GM18507 (cell line): ENCODE measurements at regions not wholly inside any gene's neighbourhood (a gene's known extent, or its start where the extent isn't known, plus 50 kb on each side); places are given as distances from the start of the nearest gene placed in this dataset.

Experiments
- DNase-seq: peaks from one replicate; pipeline ENCODE4 v3.0.0; 2011; ENCODE audit warnings: low read depth; ENCODE audit not compliant: insufficient read length; ENCODE audit errors: extremely low spot score
- FAIRE-seq: peaks from 2 replicates; lab custom pipeline; 2011; peaks lifted over from hg19 to GRCh38; lab: Jason Lieb, UNC

DNA sequence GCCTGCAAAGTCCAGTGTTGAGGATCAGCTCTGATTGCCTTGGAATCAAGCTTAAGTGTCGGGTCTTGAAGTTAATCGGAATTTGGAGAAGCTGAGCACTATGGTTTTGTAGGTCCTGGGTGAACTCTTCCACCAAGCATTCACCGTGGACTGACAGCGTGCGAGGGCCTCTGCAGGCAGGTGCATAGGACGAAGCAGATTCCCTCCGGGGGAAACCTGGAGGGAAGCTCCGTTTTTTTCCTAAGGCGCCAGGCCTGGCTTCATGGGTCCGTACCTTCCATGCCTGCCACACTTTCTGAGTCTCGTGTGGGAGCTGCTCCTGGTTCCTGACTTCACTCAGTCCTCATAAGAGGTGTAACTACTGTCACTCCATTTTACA is 170.1 kb downstream of the CRYBB2 start:
- FAIRE-seq = no peak
- no peak for DNase-seq

DNA sequence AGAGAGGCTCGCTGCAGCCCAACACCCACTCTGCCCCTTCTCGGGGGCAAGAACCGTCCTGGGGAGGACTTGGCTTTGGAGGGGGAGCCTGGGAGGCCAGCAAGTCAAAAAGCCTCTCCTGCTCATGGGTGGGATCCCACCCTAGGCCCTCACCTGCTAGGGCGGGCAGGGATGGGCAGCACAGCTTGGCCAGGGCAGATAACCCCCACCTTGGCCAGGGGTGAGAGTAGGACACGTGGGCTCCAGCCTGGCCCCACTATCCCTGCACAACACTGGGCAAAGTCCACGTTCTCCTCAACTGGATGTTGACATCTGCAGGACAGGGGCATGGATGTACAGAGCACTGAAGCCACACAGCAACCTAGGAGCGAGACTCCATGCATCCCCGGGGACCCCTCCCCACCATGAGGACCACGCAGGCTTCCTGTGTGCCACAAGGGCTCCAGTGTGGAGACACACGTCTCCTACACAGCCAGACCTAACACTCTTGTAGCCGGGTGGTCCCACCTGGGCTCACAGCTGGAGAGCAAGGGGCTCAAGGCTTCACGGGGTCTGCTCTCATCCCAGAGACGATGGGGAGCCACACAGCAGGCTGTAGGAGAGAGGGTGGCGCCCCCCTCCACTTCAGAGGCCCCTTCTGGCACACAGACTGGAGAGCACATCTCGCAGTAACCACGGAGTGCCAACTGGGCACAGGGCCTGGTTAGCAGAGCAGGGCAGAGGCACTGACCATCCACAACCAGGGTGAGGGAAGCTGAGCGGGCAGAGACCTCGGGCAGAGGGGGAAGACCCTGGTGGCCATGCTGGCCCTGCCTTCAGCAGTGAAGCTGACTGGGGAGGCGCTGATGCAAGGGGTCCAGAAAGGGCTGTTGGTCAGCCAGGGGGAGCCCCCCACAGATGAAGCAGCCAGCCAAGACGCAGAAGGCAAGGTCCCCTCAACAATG is 171.1 kb downstream of the CRYBB2 start:
- no peak for FAIRE-seq
- DNase-seq = no peak

DNA sequence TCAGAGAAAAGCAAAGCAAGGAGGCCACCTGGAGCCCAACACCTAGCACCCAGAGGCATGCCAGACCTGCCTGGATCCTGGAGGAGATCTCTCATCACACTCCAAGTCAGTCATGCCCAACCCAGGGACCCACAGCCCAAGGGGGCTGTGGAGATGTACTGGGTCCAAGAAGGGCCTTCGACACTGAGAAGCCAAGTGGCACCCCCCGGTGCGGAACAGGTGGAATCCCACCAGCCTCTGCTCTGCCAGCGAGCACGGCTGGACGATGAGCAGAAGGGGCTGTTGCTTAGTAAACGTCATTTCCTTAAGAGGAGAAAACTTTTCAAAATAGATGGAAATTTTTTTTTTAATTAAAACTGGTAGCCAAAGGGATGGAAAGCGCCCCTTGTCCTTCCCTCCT is 171.9 kb upstream of the GRK3 start:
- FAIRE-seq (no peak), DNase-seq (no peak)

DNA sequence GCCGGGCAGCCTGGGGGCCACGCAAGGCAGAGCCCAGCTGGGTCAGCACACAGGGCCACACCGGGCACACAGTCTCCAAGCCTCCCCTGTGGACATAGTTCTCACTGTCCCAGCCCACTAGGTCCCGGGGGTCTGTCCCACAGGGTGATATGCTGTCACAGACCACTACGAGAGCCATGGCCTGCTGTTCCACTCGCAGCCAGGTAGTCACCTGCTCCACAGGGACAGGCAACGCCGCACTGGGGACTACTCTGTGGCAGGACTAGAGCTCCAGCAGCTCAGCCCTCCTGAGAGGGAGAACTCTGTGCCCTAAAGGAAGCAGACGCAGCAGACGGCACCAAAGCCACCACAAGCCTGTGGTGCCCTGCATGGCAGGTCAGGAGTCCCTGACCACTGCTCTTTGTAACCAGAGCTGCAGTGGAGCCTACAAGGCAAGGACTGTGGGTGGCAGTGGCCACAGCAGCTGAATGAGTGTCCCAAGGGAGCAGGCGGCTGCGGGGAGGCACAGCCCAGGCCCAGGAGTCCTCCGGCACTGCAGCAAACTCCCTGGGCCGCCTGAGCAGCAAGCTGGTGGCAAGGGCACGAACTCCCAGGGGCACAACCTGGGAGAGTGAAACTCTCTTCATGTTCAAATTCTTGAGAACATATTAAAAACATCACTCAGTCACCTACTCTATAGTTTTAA is 171.2 kb upstream of the GRK3 start:
- DNase-seq (no peak), FAIRE-seq (no peak)

DNA sequence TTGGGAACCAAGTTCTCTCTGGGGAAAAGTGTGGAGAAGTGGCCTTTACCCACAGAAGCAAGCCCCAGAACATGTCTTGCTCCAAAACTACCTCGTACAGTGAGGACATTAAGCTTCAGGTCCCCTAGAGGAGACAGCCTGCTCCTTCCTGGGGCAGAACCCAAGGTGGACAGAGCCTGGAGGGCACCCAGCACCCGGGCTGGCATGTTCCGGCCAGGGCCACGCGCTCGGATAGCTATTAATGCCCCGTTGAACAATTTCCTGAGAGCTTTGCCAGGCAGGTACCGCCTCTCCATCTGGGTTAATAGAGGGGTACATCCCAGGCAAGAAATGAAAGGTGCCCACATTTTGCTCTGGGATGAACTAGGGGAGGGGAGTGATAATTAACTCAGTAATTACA is 169.0 kb upstream of the GRK3 start:
- FAIRE-seq (no peak), DNase-seq (no peak)

DNA sequence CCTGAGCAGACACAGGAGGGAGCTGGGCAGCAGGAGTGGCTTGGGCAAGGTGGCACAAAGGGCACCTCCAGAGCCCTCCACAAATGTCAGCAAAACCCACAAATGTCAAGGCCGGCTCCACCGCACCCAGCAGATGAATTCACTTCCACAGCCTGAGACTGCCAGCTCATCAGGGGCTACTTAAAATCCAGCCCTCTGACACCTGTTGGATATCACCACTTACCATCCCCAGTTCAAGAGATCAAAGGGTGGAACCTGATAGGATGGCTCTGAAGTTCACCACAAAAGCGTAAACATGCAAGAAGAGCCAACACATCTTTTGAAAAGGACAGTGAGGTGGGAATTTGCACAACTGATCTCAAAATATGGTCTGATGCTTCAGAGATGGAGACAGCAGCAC is 168.6 kb upstream of the GRK3 start:
- DNase-seq (no peak), FAIRE-seq (no peak)

DNA sequence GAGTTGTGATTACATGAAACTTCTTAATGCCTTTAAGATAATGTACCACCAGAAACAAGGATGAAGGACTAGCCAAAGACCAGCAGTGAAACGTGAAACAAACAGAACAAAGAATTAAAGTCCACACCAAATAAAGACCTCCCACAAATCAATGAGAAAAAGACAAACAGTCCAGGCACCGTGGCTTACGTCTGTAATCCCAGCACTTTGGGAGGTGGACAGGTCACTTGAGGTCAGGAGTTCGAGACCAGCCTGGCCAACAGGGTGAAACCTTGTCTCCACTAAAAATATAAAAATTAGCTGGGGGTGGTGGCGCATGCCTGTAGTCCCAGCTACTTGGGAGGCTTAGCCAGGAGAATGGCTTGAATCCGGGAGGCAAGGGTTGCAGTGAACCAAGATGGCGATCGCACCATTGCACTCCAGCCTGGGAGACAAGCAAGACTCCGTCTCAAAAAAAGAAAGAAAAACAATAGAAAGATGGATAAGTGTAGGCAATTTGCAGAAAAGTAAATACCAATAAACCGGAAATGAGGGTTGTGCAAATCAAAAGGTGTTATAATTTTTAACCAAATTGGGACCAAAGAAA is 167.8 kb upstream of the GRK3 start:
- no peak for DNase-seq
- FAIRE-seq = no peak

DNA sequence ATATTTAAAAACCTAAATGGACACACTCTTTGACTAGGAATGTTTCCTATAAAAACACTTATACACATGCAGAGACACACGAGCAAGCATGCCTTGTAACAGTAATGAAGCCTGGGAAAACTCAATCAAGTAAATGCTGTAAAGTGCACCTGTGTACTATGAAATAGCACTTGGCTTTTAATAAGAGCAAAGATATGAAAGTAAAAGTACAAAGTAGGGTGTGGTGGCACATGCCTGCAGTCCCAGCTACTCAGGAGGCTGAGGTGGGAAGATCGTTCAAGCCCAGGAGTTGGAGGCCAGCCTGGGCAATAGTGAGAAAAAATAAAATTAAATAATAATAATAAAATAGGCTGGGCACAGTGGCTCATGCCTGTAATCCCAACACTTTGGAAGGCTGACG is 166.9 kb upstream of the GRK3 start:
- DNase-seq (no peak), FAIRE-seq (no peak)

DNA sequence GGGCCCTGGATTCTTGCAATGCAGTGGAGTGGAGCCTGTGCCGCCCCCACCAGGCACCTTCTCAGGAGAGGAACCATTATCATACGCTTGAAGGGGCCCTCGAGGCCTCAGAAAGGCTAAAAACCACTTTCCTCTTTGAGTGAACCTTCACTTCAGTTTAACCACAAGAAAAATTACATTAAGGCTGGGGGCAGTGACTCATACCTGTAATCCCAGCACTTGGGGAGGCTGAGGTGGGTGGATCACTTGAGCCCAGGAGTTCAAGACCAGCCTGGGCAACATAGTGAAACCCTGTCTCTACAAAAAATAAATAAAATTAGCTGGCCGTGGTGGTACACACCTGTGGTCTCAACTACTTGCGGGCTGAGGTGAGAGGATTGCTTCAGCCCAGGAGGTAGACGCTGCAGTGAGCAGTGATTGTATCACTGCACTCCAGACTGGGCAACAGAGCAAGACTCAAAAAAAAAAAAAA is 165.8 kb upstream of the GRK3 start:
- FAIRE-seq (peak; percentile 85), DNase-seq (peak; percentile 73)

DNA sequence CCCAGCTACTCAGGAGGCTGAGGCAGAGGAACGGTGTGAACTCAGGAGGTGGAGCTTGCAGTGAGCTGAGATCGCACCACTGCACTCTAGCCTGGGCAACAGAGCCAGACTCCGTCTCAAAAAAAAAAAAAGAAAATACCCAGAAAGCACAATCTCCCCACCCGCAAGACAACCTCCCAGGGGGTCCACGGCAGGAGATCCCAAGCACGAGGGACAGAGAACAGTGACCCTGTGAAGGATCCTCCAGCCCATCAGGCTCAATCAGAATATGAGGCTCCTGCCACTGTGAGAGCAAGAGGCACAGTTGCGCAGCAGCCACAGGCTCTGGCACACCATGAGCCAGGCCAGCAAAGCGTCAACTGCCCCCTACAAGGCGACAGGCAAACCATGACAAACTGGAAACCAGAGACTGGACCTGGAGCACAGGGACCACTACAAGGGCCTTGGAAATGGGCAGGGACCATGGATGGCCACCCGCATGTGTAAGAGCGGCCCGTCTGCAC is 164.8 kb upstream of the GRK3 start:
- no peak for FAIRE-seq
- no peak for DNase-seq

DNA sequence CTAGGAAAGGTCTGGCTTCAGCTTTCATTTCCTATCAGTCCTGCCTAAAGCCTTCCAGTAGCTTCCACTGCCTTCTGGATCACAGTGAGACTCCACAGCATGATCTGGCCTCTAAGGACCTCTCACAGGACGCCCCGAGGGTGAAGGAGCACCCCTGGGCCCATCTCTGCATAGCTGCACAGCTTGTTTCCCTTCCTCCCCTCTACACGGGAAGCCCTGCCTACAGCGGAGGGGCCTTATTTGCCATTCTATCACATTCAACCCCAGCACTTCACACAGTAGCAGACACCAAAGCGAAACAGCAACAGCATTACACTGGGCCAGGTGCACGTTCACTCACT is 162.3 kb upstream of the GRK3 start:
- FAIRE-seq = peak; percentile 72

DNA sequence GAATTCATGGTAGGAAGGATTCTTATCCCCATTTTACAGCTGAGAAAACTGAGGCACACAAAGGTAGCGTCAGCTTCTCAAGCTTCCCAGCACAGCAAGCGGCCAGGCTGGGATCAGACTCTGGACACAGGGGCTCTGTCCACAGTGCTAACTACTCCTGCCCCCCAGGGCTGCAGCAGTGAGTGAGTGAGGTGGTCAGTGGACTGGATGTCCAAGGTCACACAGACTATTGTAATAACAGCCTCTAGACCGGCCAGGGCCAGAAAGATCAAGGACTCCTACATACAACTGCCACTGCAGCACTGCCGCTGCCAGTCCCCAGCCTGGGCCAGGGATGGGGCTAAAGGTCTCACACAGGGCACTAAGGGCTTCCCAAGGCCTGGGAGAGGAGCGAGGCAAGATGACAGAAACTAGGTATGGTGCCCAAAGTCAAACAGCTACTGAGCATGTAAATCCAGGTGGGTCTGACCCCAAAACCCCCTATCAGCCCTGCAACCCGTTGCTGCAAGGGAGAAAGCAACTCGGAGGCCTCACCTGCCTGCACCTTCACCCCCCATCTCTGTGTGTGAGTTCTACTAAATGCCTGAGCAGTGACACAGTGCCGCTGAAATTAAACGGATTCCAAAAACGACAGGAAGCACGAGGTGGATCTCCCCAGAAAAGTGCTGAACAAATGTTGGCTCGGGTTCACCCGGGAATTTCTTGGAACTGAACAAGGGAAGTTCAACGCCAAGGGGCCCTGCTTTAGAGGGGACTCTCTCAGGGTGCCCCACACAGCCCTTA is 161.8 kb upstream of the GRK3 start:
- FAIRE-seq = no peak

More for the DNA sequence above, 162.3 kb upstream of the GRK3 start:
- no peak for DNase-seq

DNA sequence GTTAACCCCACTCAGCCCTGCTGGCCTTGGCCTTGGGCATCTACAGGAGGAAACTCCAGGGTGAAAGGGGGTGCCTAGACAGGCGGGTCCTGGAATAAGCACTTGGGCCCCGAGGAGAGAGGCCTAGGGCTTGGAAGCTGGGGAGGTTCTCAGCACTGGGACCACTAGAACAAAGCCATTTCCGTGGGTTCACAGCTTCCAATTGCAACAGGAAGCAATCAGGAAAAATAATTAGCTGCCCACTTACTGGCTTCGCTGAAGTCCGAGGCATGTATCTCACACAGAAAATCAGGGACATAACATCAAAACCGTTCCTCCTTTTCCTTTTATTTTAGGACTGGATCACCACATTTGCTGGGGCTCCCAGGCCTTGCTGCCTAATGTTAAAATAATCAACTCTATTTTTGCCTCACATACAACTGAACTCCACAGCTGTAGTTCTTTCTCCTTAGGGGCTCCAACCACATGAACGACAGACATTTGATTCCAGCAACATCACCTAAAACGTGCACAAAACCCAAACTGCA is 161.1 kb upstream of the GRK3 start:
- FAIRE-seq (no peak), DNase-seq (no peak)

More for the DNA sequence above, 161.8 kb upstream of the GRK3 start:
- no peak for DNase-seq

DNA sequence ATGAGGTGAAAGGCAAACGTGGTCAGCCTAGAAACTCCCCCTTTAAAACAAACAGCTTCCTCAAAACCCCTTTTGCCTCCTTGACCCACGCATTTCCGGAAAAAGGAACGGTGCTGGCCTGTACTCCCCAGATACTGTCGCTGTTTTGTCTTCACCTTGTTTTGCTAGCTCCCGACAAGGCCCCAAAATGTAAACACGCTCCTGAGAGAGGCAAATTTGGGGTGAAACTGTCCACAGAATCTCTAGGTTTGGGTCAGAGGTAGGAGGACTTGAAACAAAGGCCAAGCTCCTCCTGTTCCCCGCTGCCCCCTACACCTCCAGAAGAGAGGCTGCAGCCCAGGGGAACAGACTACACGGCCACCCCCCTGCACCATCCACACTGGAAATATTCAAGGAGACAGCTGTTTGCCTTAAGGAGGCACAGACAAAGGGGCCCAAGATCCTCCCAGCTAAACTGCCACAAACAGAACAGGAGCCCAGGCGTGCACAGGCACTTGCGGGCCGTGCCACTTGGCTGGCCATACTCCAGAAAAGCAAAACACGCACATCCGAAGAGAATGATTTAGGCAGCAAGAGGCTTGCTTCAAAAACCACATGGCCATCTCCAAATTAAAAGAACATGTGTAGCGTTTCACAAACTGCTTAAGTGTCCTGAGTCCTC is 160.5 kb upstream of the GRK3 start:
- FAIRE-seq (peak; percentile 92), DNase-seq (no peak)

DNA sequence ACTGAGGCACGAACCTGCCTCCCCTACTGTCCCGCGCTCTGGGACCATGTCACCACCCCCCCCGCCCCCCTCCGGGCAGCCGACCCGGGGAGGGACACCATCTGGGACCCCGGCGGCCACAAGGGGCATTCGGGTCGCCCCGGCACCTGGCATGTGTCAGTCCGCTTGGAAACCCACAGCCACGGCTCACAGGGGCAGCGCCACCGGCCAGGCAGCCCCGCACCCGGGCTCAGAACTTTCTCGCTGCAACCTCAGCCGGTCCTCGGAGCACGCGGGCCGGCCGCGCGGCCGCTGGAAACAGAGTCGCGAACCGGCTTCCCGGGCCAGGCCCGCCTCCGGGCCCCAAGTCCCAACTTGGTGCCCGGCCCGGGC is 159.9 kb upstream of the GRK3 start:
- DNase-seq (no peak), FAIRE-seq (no peak)

DNA sequence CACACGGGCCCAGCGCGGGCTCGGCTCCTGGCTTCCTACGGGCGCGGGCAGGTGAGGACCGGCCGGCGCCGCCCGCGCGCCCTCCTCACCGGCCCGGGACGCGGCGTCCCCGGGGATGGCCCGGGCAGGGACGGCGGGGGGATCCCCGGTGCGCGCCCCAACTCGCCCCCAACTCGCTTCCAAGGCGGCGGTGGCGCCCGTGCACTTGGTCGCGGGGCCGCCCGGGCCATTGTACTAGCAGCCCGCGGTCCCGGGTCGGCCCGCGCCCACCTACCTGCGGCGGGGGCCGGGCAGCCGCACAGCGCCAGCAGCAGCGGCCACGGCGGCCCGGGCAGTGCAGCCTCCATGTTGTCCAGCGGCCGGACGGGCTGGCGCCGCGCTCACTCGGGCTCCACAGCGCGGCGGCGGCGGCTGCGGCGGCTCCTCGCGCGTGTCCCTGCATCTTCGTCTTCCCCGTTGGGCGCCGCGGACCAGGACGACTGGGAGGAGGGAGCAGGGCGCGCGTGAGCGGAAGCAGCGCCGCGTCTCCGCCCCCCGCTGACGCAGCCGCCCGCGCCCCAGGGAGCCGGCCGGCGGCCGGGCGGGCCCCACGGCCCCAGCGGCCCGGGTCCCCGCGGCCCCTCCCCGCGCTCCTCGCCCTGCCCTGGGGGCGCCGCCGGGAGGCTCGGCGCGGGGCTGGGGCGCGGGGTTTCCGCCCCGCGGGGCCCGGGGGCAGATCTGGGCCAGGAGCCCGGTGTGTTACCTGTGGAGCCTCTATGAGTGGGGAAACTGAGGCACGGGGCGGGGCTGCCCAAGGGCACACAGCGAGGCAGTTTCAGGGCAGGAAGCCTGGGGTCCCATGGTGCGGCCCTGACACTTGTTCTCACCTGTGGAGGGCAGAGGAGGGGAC is 159.3 kb upstream of the GRK3 start:
- DNase-seq (peak; percentile 79), FAIRE-seq (peak; percentile 78)

DNA sequence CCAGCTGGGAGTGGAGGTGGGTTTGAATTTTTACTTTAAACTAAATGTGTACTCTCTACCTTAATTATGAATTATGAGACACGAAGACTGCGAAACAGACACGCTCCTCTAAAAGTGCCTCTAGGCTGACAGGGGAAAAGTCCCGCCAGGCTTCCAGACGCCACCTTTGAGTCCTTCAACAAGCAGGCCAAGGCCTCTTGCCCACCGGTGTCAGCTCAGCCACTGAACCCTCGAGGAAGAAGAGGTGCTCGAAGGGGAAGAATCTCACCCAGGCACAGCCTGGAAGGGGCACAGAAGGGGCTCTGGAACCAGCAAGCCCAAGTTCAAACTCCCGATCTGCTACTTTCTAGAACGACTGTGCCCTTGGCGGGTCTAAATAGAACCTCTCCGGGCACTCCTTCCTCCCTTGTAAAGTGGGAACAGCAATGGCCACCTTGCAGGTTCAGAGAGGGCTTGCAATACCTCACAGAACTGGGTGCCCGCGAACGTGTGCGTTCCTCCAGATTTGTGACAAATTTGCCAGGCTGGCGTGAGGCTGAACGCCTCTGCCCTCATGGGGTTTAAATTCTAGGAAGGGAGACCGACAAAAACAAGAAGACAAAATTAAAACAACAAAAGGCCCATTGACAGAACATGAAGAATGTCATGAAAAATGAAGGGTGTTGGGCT is 158.5 kb upstream of the GRK3 start:
- DNase-seq (no peak), FAIRE-seq (peak; percentile 31)
